Breast epithelium (tissue), 4 donors: ENCODE measurements at regions not wholly inside any gene's neighbourhood (a gene's known extent, or its start where the extent isn't known, plus 50 kb on each side); places are given as distances from the start of the nearest gene placed in this dataset.

Experiments
- DNase-seq, 2 donors: peaks; one replicate each; pipeline ENCODE4 v3.0.0-alpha.2; 2019; ENCODE audit warnings: low spot score in 2 of 2
- H3K27ac ChIP-seq, 2 donors: fragments of 200-600 bp; sonication (generic) in 1 of 2; one replicate each; pipeline ENCODE4 v1.5.1; 2016 to 2019; ENCODE audit warnings: mild to moderate bottlenecking in 1 of 2
- H3K27me3 ChIP-seq, 2 donors: fragments of 200-600 bp; sonication (generic) in 1 of 2; one replicate each; pipeline versions ENCODE4 v1.5.1 to v1.6.0; 2017 to 2019; ENCODE audit warnings: control low read depth in 1 of 2, mild to moderate bottlenecking in 1 of 2
- H3K36me3 ChIP-seq: fragments of 200-600 bp; one replicate; pipeline ENCODE4 v1.5.1; 2019
- H3K4me1 ChIP-seq, 2 donors: fragments of 200-600 bp; sonication (generic); one replicate each; pipeline ENCODE4 v1.5.1; 2016 to 2019; ENCODE audit warnings: control low read depth in 1 of 2
- H3K4me3 ChIP-seq, 3 donors: fragments of 200-600 bp; sonication (generic); 1 replicate in 2 of 3; 2 replicates in 1 of 3; pipeline ENCODE4 v1.5.1; 2016 to 2019; ENCODE audit warnings: mild to moderate bottlenecking in 3 of 3, moderate library complexity in 2 of 3
- H3K9me3 ChIP-seq, 2 donors: fragments of 200-600 bp; sonication (generic) in 1 of 2; one replicate each; pipeline ENCODE4 v1.5.1; 2016 to 2019; ENCODE audit warnings: control low read depth in 1 of 2
- POLR2A ChIP-seq: fragments of 450-650 bp; IDR thresholded peaks from one replicate; pipeline ENCODE4 v1.6.1; 2016; ENCODE audit warnings: antibody characterized with exemption, mild to moderate bottlenecking, moderate library complexity
- POLR2AphosphoS5 ChIP-seq, 3 donors: sonication (generic); formaldehyde crosslinking; IDR thresholded peaks; one replicate each; pipeline ENCODE4 v1.6.1; 2017; ENCODE audit warnings: antibody characterized with exemption in 3 of 3
- intact Hi-C: fragments of 100-400 bp; cut with DNase I; formaldehyde crosslinking; loops from one replicate; pipeline ENCODE4 v1.15.1; 2023; ENCODE audit warnings: low total_unique reads
- TF ChIP-seq, protein P1 (sequence below), 3 donors: fragments of 450-650 bp; IDR thresholded peaks; one replicate each; pipeline ENCODE4 v1.5.1; 2016 to 2017; ENCODE audit warnings: antibody characterized with exemption in 3 of 3, mild to moderate bottlenecking in 3 of 3, moderate library complexity in 3 of 3

DNA sequence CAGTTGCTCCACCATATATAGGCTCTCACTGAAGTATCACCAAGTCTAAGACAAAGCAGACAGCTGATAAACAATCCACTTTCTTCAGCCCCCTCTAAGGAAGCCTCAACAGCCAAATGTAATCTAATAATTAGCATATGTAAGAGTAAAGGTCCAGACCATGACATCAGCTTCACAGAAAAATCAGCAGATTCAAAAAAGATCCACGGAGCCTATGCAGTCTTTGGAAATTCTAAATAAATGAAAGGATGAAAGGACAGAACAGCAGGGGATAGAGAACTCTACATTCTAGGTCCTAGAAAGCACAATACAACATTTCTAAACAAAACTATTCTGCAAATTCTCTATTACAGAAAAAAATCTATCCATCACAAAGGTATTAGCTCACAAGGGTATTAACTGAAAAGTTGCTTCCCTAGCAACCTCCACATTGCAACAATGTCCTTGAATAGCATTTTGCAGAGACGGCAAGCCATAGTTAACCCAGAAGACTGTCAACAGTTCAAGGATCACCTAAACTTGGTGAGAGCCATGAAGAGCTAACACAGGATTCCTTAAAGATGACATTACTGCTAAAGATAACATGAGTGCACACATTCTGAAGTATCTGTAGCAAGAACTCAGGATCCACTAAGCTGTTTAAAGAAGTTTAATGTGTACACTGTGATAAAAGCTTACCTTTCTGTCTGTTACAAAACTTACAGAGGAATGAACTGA, 74.3 kb downstream of the SIPA1L2 start:
- H3K4me3 ChIP-seq = no peak overlapping the region
- no peaks in the 10 kb centered on the region for H3K27me3 ChIP-seq
- H3K27ac ChIP-seq = no peak overlapping the region
- no peak for DNase-seq
- TF ChIP-seq, protein P1, sequence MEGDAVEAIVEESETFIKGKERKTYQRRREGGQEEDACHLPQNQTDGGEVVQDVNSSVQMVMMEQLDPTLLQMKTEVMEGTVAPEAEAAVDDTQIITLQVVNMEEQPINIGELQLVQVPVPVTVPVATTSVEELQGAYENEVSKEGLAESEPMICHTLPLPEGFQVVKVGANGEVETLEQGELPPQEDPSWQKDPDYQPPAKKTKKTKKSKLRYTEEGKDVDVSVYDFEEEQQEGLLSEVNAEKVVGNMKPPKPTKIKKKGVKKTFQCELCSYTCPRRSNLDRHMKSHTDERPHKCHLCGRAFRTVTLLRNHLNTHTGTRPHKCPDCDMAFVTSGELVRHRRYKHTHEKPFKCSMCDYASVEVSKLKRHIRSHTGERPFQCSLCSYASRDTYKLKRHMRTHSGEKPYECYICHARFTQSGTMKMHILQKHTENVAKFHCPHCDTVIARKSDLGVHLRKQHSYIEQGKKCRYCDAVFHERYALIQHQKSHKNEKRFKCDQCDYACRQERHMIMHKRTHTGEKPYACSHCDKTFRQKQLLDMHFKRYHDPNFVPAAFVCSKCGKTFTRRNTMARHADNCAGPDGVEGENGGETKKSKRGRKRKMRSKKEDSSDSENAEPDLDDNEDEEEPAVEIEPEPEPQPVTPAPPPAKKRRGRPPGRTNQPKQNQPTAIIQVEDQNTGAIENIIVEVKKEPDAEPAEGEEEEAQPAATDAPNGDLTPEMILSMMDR (IDR thresholded peaks at IDR 0.05) = no peak
- TF ChIP-seq POLR2AphosphoS5 (IDR thresholded peaks at IDR 0.05) = no peak
- no peak for TF ChIP-seq POLR2A
- intact Hi-C loops = no loop called here
- no peaks in the 10 kb centered on the region for H3K9me3 ChIP-seq
- H3K36me3 ChIP-seq = no peaks in the 10 kb centered on the region
- peaks cover 0 to 4% of the 10 kb centered on the region in 2 donors for H3K4me1 ChIP-seq

GRCh38 chr1:232554409-232554808, 75.5 kb downstream of the SIPA1L2 start:
- Histone ChIP-seq H3K4me1 (peaks cover 0 to 3% of the 10 kb centered on the region in 2 donors), H3K27me3 (no peaks in the 10 kb centered on the region), H3K4me3 (no peak overlapping the region), H3K27ac (no peak overlapping the region), H3K36me3 (no peaks in the 10 kb centered on the region), H3K9me3 (no peaks in the 10 kb centered on the region)
- intact Hi-C loops = no loop called here
- TF ChIP-seq POLR2AphosphoS5 (IDR thresholded peaks at IDR 0.05) (no peak), POLR2A (no peak)
- TF ChIP-seq, protein P1 (IDR thresholded peaks at IDR 0.05) = no peak
- no peak for DNase-seq

DNA sequence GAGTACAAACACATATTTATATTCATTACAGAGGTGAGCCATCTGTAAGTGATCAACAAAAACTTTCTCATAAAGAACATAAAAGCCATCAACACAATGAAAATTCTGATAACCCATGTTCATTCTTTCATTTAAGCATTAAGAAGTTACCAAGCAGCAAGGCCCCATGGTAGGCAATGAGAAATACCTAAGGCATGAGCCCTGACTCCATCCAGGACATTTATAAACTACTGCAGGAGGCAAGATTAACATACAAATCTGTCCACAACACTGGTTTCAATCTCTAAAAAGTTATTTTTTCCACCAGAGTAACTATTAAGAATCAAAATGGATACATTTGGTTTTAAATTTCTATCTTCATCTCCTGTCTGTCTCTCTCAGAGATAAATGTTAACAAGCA, 76.1 kb downstream of the SIPA1L2 start:
- intact Hi-C loops = no loop called here
- Histone ChIP-seq H3K4me1 (no peaks in the 10 kb centered on the region), H3K27ac (no peak overlapping the region), H3K4me3 (no peak overlapping the region), H3K36me3 (no peaks in the 10 kb centered on the region), H3K27me3 (no peaks in the 10 kb centered on the region), H3K9me3 (no peaks in the 10 kb centered on the region)
- DNase-seq = no peak
- TF ChIP-seq POLR2A (no peak), POLR2AphosphoS5 (IDR thresholded peaks at IDR 0.05) (no peak)
- TF ChIP-seq, protein P1 (IDR thresholded peaks at IDR 0.05) = no peak

DNA sequence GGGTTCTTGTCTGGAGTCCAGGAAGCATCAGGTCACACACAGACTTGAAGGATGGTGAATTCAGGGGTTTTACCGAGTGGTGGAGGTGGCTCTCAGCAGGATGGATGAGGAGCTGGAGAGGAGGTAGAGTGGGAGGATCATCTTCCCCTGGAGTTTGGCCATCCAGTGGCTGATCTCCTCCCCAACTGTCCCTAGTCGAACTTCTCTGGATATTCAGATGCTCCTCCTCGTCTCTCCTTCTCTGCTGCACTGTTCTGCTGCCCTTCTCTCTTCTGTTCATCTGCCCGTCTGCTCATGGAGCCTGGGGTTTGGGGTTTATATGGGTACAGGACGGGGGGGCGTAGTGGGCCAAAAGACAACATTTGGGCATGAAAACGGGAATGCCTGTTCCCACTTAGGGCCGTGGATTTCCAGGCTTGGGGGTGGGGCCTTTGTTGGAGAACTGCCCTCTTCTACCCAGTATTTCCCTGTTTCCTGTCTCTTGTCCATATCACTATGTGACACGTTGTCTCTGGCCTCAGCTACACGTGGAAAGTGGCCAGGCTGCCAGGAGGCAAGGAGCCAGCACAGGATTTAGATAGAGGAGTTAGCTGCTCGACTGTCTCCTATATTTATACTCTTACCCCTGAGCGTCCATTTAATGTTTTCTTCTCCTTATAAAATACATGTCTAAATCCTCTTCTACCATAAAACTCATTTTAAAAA, 76.7 kb downstream of the SIPA1L2 start:
- TF ChIP-seq, protein P1 (IDR thresholded peaks at IDR 0.05) = no peak
- TF ChIP-seq POLR2AphosphoS5 (IDR thresholded peaks at IDR 0.05) (no peak), POLR2A (no peak)
- H3K36me3 ChIP-seq = no peaks in the 10 kb centered on the region
- H3K4me3 ChIP-seq = no peak overlapping the region
- no peaks in the 10 kb centered on the region for H3K9me3 ChIP-seq
- H3K27ac ChIP-seq = no peak overlapping the region
- no peaks in the 10 kb centered on the region for H3K27me3 ChIP-seq
- peak in 1 of 2 donors; percentile 25 for DNase-seq
- H3K4me1 ChIP-seq = no peaks in the 10 kb centered on the region
- intact Hi-C loops = no loop called here

DNA sequence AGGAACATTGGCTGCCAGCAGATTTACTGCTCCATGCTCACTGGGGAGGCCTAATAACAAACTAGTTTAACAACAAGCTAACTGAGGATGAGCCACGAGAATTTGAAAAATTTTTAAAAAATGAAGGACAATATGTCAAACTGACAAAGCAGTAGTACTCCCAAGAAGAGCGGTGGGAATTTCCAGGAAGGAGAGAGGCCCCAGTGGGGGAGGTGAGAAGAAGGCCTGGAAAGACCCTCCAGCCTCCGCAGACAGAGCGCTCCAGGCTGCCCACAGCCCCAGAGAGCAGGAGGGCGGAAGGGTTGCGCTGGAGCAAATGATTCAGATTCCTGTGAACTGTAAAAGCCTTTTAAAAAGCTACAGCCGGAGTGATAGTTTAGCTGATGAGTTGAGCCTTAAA, 78.5 kb downstream of the SIPA1L2 start:
- Histone ChIP-seq H3K4me1 (no peaks in the 10 kb centered on the region), H3K4me3 (no peak overlapping the region), H3K27ac (no peak overlapping the region), H3K27me3 (no peaks in the 10 kb centered on the region), H3K36me3 (no peaks in the 10 kb centered on the region), H3K9me3 (no peaks in the 10 kb centered on the region)
- intact Hi-C loops = no loop called here
- TF ChIP-seq, protein P1 (IDR thresholded peaks at IDR 0.05) = no peak
- TF ChIP-seq POLR2AphosphoS5 (IDR thresholded peaks at IDR 0.05) (no peak), POLR2A (no peak)
- DNase-seq = no peak
